HepG2 (cell line): ENCODE measurements at regions not wholly inside any gene's neighbourhood (a gene's known extent, or its start where the extent isn't known, plus 50 kb on each side); places are given as distances from the start of the nearest gene placed in this dataset.

Source experiments
- ATAC-seq: fragments of 200-7000 bp; cut with Tn5 transposase; 3 replicates; pipeline ENCODE4 v1.9.1; 2020; ENCODE audit warnings: mild to moderate bottlenecking, moderate library complexity
- BruUV-seq: library from RNA; stranded (reverse); fragments of 400-500 nt; replicated peaks from 2 replicates; lab custom pipeline; 2021; lab: Mats Ljungman, UMichigan
- CTCF ChIA-PET: fragments of 300-600 bp; formaldehyde crosslinking; extraction: SDS; loops from one replicate; lab custom pipeline; 2021; ENCODE audit warnings: low total read pairs, inconsistent platforms, low intra/inter-chr PET ratio; lab: Yijun Ruan, JAX
- POLR2A ChIA-PET: fragments of 350-600 bp; sonication (Branson Sonifier 250); formaldehyde crosslinking; loops from one replicate; lab custom pipeline; 2020; ENCODE audit warnings: antibody characterized with exemption, inconsistent platforms; lab: Yijun Ruan, JAX
- DNase-seq: peaks from one replicate; pipeline ENCODE4 v3.0.0-alpha.2; 2015; ENCODE audit warnings: low spot score
- FAIRE-seq: peaks from 3 replicates; lab custom pipeline; 2011; peaks lifted over from hg19 to GRCh38; lab: Jason Lieb, UNC
- H2AFZ ChIP-seq: one replicate; pipeline ENCODE4 v1.6.1; 2011; ENCODE audit warnings: low read length, inconsistent platforms
- H3K27ac ChIP-seq: fragments of 300-600 bp; 3 replicates; pipeline ENCODE4 v1.8.0; 2011; ENCODE audit warnings: mixed run types, mild to moderate bottlenecking, mixed read lengths, low read length, inconsistent platforms; ENCODE audit not compliant: insufficient read depth; ENCODE audit errors: extremely low read length
- H3K27me3 ChIP-seq, 2 experiments: fragments of 200-600 bp in 1 of 2; 2 replicates in 1 of 2; 3 replicates in 1 of 2; pipeline versions ENCODE4 v1.6.0 to v1.8.0; 2011; ENCODE audit warnings: low read length in 2 of 2, mild to moderate bottlenecking in 2 of 2, moderate library complexity in 2 of 2, inconsistent platforms in 1 of 2; ENCODE audit not compliant: insufficient read depth in 2 of 2, control insufficient read depth in 1 of 2
- H3K36me3 ChIP-seq, 2 experiments: fragments of 200-600 bp in 1 of 2; replicated peaks in 1 of 2; 2 replicates in 1 of 2; 3 replicates in 1 of 2; pipeline versions ENCODE4 v1.5.1 to v1.8.0; 2011; ENCODE audit warnings: low read length in 2 of 2, inconsistent platforms in 1 of 2; ENCODE audit not compliant: insufficient read depth in 2 of 2, control insufficient read depth in 1 of 2
- H3K4me1 ChIP-seq: 2 replicates; pipeline ENCODE4 v1.5.1; 2012; ENCODE audit warnings: low read length, inconsistent platforms; ENCODE audit not compliant: insufficient read depth
- H3K4me2 ChIP-seq: 2 replicates; pipeline ENCODE4 v1.6.0; 2011; ENCODE audit warnings: low read depth, low read length, inconsistent platforms
- H3K4me3 ChIP-seq, 3 experiments: fragments of 200-600 bp in 1 of 3; sonication (generic), shearing (Covaris generic) in 1 of 3; replicated peaks in 1 of 3; 2 replicates each; pipeline ENCODE4 v1.5.1; 2011 to 2016; ENCODE audit warnings: low read length in 3 of 3, inconsistent platforms in 2 of 3, low read depth in 2 of 3, mild to moderate bottlenecking in 2 of 3, control low read depth in 1 of 3, mixed read lengths in 1 of 3; ENCODE audit not compliant: insufficient read depth in 1 of 3
- H3K79me2 ChIP-seq: one replicate; pipeline ENCODE4 v1.6.1; 2011; ENCODE audit warnings: low read length, inconsistent platforms; ENCODE audit not compliant: insufficient read depth
- H3K9ac ChIP-seq: 2 replicates; pipeline ENCODE4 v1.6.0; 2011; ENCODE audit warnings: mild to moderate bottlenecking, low read depth, low read length, inconsistent platforms; ENCODE audit not compliant: insufficient read depth
- H3K9me3 ChIP-seq: 2 replicates; pipeline ENCODE4 v1.5.1; 2012; ENCODE audit warnings: mild to moderate bottlenecking, low read length
- H4K20me1 ChIP-seq: 2 replicates; pipeline ENCODE4 v1.6.0; 2011; ENCODE audit warnings: inconsistent platforms, mild to moderate bottlenecking, low read length, moderate library complexity; ENCODE audit not compliant: insufficient read depth
- ATM ChIP-seq: fragments of 450-650 bp; IDR thresholded peaks from 2 replicates; pipeline ENCODE4 v1.7.1; 2017; ENCODE audit warnings: mild to moderate bottlenecking, borderline replicate concordance
- EED ChIP-seq: sonication (generic); formaldehyde crosslinking; IDR thresholded peaks from 2 replicates; pipeline ENCODE4 v1.5.0; 2020; ENCODE audit warnings: mild to moderate bottlenecking, missing genetic modification reagents
- FOXC1 ChIP-seq: sonication (generic); formaldehyde crosslinking; IDR thresholded peaks from 2 replicates; pipeline ENCODE4 v1.8.0; 2022; ENCODE audit warnings: mild to moderate bottlenecking, missing genetic modification reagents, borderline replicate concordance
- FOXK2 ChIP-seq: fragments of 450-650 bp; IDR thresholded peaks from 2 replicates; pipeline ENCODE4 v1.6.1; 2016
- GPN1 ChIP-seq: sonication (generic); formaldehyde crosslinking; IDR thresholded peaks from 2 replicates; pipeline ENCODE4 v1.5.1; 2020; ENCODE audit warnings: missing genetic modification reagents, borderline replicate concordance
- GZF1 ChIP-seq: sonication (generic); formaldehyde crosslinking; IDR thresholded peaks from 2 replicates; pipeline ENCODE4 v1.5.1; 2020; ENCODE audit warnings: mild to moderate bottlenecking, missing genetic modification reagents
- JUND ChIP-seq: sonication (generic); formaldehyde crosslinking; IDR thresholded peaks from 2 replicates; pipeline ENCODE4 v1.8.0; 2022; ENCODE audit warnings: mild to moderate bottlenecking, missing genetic modification reagents
- MIXL1 ChIP-seq: IDR thresholded peaks from 2 replicates; pipeline ENCODE4 v1.6.1; 2016
- NAIF1 ChIP-seq: sonication (generic); formaldehyde crosslinking; IDR thresholded peaks from 2 replicates; pipeline ENCODE4 v1.5.0; 2020; ENCODE audit warnings: mild to moderate bottlenecking, missing genetic modification reagents, borderline replicate concordance
- NCOA1 ChIP-seq: sonication (generic); formaldehyde crosslinking; IDR thresholded peaks from 2 replicates; pipeline ENCODE4 v1.9.0; 2021; ENCODE audit warnings: missing genetic modification reagents
- YEATS2 ChIP-seq: sonication (generic); formaldehyde crosslinking; IDR thresholded peaks from 2 replicates; pipeline ENCODE4 v1.4.0; 2020; ENCODE audit warnings: missing genetic modification reagents, borderline replicate concordance
- ZFP41 ChIP-seq: sonication (generic); formaldehyde crosslinking; IDR thresholded peaks from 2 replicates; pipeline ENCODE4 v1.4.0; 2020; ENCODE audit warnings: mild to moderate bottlenecking, missing genetic modification reagents, borderline replicate concordance
- ZNF382 ChIP-seq: sonication (generic); formaldehyde crosslinking; IDR thresholded peaks from 2 replicates; pipeline ENCODE4 v1.5.0; 2020; ENCODE audit warnings: missing genetic modification reagents, mild to moderate bottlenecking, borderline replicate concordance
- ZNF605 ChIP-seq: sonication (generic); formaldehyde crosslinking; IDR thresholded peaks from 2 replicates; pipeline ENCODE4 v1.8.0; 2022; ENCODE audit warnings: mild to moderate bottlenecking, missing genetic modification reagents
- ZNF781 ChIP-seq: sonication (generic); formaldehyde crosslinking; IDR thresholded peaks from 2 replicates; pipeline ENCODE4 v1.5.1; 2020; ENCODE audit warnings: borderline replicate concordance, mild to moderate bottlenecking, missing genetic modification reagents; ENCODE audit errors: not compliant biosample characterization
- WGBS: methylation state at CpG from one replicate; pipeline ENCODE4 v1.1.6; 2017; ENCODE audit warnings: low lambda C conversion rate; 5-methylcytosine and 5-hydroxymethylcytosine counted together
- in situ Hi-C: cut with HindIII; loops from 2 replicates; pipeline ENCODE4 v1.10.0; 2017; ENCODE audit warnings: low pct_unique_long_range_greater_than_20kb; ENCODE audit not compliant: extremely low pct_ligation_motif_present
- intact Hi-C: fragments of 100-400 bp; cut with micrococcal nuclease; formaldehyde crosslinking; loops from one replicate; pipeline ENCODE4 v1.10.0; 2022; ENCODE audit not compliant: unreplicated experiment
- TF ChIP-seq, protein P1 (sequence below): sonication (generic); formaldehyde crosslinking; IDR thresholded peaks from 2 replicates; pipeline ENCODE4 v1.8.0; 2022; ENCODE audit warnings: mild to moderate bottlenecking, missing genetic modification reagents
- TF ChIP-seq, protein P2 (sequence below): sonication (generic); formaldehyde crosslinking; IDR thresholded peaks from 2 replicates; pipeline ENCODE4 v1.4.0; 2020; ENCODE audit warnings: mild to moderate bottlenecking, missing genetic modification reagents

GRCh38 chr3:117243657-117244056, 534.1 kb downstream of the TUSC7 start (continued):
- TF ChIP-seq, protein P1, sequence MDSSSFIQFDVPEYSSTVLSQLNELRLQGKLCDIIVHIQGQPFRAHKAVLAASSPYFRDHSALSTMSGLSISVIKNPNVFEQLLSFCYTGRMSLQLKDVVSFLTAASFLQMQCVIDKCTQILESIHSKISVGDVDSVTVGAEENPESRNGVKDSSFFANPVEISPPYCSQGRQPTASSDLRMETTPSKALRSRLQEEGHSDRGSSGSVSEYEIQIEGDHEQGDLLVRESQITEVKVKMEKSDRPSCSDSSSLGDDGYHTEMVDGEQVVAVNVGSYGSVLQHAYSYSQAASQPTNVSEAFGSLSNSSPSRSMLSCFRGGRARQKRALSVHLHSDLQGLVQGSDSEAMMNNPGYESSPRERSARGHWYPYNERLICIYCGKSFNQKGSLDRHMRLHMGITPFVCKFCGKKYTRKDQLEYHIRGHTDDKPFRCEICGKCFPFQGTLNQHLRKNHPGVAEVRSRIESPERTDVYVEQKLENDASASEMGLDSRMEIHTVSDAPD (CRISPR knock-in tag): no peak
- TF ChIP-seq FOXK2: no peak

DNA sequence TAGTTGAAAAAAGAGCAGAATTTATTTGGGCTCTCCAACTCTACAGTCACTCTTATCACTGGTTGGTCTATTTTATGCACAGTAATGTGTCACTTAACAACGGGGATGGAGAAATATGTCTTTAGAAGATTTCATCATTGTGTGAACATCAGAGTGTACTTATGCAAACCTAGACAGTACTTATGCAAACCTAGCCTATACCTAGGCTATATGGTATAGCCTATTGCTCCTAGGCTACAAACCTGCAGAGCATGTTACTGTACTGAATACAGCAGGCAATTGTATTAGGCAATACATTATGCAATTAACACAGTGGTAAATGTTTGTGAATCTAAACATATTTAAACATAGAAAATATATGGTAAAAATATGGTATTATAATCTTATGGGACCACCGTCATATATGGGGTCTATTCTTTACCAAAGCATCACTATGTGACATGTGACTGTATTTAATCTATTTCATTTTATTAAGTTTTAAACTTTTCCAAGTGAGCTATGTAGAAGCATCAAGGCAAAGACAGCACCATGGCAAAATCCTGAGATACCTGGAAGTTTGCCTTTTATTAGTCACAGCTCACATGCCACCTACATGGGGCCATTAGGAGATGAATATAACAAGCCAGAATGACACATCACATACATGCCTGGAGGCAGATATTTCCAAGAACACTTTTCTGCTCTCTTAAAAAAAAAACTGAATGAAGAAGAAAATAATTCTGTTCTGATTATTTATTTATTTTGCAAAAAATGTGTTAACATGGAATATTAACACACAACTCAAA, 537.4 kb downstream of the TUSC7 start:
- ChIA-PET CTCF (no interaction called here), POLR2A (no interaction called here)
- Histone ChIP-seq H3K27me3 (no peaks in the 10 kb centered on the region), H3K4me3 (no peak overlapping the region), H3K4me1 (no peaks in the 10 kb centered on the region), H3K79me2 (no peaks in the 10 kb centered on the region), H3K4me2 (no peak overlapping the region), H3K9ac (no peak overlapping the region), H3K36me3 (no peaks in the 10 kb centered on the region), H4K20me1 (no peaks in the 10 kb centered on the region), H3K9me3 (no peaks in the 10 kb centered on the region), H3K27ac (no peak overlapping the region), H2AFZ (no peak overlapping the region)
- ATAC-seq: no peak
- TF ChIP-seq JUND (CRISPR knock-in tag) (no peak), ZNF382 (CRISPR knock-in tag) (no peak), MIXL1 (CRISPR knock-in tag) (no peak), EED (no peak), GPN1 (no peak), ZNF605 (CRISPR knock-in tag) (no peak), NAIF1 (no peak), ZFP41 (CRISPR knock-in tag) (no peak), NCOA1 (CRISPR knock-in tag) (no peak), FOXC1 (CRISPR knock-in tag) (no peak), ZNF781 (no peak), YEATS2 (CRISPR knock-in tag) (no peak), ATM (no peak), GZF1 (CRISPR knock-in tag) (no peak)
- TF ChIP-seq, protein P2, sequence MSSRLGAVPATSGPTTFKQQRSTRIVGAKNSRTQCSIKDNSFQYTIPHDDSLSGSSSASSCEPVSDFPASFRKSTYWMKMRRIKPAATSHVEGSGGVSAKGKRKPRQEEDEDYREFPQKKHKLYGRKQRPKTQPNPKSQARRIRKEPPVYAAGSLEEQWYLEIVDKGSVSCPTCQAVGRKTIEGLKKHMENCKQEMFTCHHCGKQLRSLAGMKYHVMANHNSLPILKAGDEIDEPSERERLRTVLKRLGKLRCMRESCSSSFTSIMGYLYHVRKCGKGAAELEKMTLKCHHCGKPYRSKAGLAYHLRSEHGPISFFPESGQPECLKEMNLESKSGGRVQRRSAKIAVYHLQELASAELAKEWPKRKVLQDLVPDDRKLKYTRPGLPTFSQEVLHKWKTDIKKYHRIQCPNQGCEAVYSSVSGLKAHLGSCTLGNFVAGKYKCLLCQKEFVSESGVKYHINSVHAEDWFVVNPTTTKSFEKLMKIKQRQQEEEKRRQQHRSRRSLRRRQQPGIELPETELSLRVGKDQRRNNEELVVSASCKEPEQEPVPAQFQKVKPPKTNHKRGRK (CRISPR knock-in tag): no peak
- DNase-seq: no peak
- intact Hi-C loops (no loop called here), in situ Hi-C loops (no loop called here)
- no TSS peak for BruUV-seq
- WGBS: 25% methylated on average over 2 of the region's 2 CpGs
- FAIRE-seq: no peak
